GM20000 (cell line): ENCODE measurements at regions not wholly inside any gene's neighbourhood (a gene's known extent, or its start where the extent isn't known, plus 50 kb on each side); places are given as distances from the start of the nearest gene placed in this dataset.

Source experiments
- DNase-seq: peaks from one replicate; pipeline ENCODE4 v3.0.0; 2012; ENCODE audit warnings: low spot score
- CTCF ChIP-seq: IDR thresholded peaks from 2 replicates; pipeline ENCODE4 v1.5.1; 2012; ENCODE audit warnings: mild to moderate bottlenecking, control low read depth; ENCODE audit errors: extremely low read depth, missing control alignments

GRCh38 chr3:5441401-5441800 is 253.9 kb downstream of the EDEM1 start:
- TF ChIP-seq CTCF: no peak
- no peak for DNase-seq

- no peak for TF ChIP-seq CTCF
- no peak for DNase-seq
Observed at GRCh38 chr3:5442106-5442785, 254.7 kb downstream of the EDEM1 start.

GRCh38 chr3:5442786-5443138 is 255.3 kb downstream of the EDEM1 start:
- TF ChIP-seq CTCF: no peak
- DNase-seq: no peak

GRCh38 chr3:5444253-5444652 is 256.7 kb downstream of the EDEM1 start:
- no peak for DNase-seq
- TF ChIP-seq CTCF: no peak

- DNase-seq: no peak
- TF ChIP-seq CTCF: no peak
Observed at GRCh38 chr3:5445676-5446201, 258.2 kb downstream of the EDEM1 start.

- no peak for TF ChIP-seq CTCF
- no peak for DNase-seq
Observed at GRCh38 chr3:5448246-5448645, 260.7 kb downstream of the EDEM1 start.

- no peak for TF ChIP-seq CTCF
- no peak for DNase-seq
Observed at GRCh38 chr3:5448816-5449215, 261.3 kb downstream of the EDEM1 start.
